ENCODE measurements at regions not wholly inside any gene's neighbourhood (a gene's known extent, or its start where the extent isn't known, plus 50 kb on each side); places are given as distances from the start of the nearest gene placed in this dataset.

DNA sequence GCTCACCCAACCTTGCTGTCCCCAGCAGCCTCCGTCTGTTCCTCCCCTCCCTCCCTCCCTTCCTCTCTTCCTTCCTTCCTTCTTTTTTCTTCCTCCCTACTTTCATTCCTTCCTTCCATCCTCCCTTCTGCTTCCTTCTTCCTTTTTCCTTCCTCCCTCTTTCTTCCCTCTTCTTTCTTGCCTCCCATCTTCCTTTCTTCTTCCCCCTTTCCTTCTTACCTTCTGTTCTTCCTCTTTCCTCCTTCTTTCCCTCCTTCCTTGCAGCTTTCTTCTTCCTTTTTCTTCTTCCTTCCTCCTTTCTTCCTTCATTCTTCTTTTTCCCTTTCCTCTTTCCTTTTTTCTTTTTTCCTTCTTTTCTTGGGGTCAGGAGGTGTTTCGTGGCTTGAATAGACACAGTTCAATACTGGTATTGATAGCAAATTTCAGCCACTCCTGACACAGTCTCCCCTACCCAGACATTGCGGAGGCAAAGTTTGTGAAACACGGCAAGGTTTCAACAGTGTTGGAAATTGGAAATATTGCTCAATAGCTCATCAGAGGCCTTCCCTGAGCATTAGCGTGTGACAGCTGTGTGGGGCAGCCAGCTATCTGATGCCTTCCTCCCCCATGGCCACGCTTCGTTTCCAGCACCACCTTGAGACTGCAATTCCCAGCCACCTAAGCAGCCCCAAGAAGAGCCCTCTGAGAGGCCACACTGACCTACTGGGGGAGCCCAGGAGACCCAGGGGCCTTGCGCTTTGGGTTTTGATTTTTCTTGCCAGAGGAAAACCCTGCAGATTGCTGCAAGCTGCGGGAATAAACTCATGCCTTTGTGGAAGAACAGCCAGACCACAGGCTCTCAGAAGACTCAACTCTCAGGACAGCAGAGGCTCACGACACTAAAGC, 82.2 kb downstream of the KLF15 start:
- no peaks in the 10 kb centered on the region for H3K9me3 Mint-ChIP-seq
- TF ChIP-seq, protein P1, sequence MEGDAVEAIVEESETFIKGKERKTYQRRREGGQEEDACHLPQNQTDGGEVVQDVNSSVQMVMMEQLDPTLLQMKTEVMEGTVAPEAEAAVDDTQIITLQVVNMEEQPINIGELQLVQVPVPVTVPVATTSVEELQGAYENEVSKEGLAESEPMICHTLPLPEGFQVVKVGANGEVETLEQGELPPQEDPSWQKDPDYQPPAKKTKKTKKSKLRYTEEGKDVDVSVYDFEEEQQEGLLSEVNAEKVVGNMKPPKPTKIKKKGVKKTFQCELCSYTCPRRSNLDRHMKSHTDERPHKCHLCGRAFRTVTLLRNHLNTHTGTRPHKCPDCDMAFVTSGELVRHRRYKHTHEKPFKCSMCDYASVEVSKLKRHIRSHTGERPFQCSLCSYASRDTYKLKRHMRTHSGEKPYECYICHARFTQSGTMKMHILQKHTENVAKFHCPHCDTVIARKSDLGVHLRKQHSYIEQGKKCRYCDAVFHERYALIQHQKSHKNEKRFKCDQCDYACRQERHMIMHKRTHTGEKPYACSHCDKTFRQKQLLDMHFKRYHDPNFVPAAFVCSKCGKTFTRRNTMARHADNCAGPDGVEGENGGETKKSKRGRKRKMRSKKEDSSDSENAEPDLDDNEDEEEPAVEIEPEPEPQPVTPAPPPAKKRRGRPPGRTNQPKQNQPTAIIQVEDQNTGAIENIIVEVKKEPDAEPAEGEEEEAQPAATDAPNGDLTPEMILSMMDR (IDR thresholded peaks at IDR 0.05): no peak
- no peak for TF ChIP-seq EZH2phosphoT487 (IDR thresholded peaks at IDR 0.05)
- no peak for TF ChIP-seq EZH2 (IDR thresholded peaks at IDR 0.05)

DNA sequence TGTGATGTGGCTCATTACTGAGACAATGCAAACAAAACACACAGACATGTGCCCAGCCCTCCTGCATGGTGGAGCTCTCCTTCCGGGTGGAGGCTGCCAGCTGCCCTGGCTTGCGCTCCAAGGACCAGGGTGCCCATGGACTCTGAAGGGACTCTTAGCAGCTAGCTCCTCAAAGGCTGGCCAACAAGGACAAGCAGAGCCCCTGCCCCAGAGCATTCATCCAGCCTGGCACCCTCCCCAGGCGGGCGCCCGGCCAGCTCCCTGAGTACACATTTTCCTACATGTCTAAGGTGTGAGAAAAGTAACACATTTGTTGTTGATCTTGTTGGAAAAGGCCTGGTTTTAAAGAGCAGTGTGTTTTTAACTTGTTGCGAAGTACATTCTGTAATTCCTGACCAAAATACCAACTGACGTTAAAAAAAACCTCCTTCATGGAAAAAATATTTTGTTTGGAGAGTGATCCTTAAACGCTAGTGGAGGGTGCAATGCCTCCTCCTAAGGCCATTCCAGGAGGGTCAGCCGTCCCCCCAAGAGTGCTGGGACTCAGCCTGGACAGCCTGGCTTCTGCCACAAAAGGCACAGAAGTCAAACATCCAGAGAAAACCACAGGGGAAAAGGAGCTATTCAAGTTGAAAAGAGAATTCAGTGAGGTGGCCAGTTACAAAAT, 86.9 kb downstream of the KLF15 start:
- Mint-ChIP-seq H3K36me3 (no peaks in the 10 kb centered on the region), H3K4me1 (peaks cover 32% of the 10 kb centered on the region), H3K9me3 (no peaks in the 10 kb centered on the region), H3K4me3 (no peak overlapping the region), H3K27ac (no peak overlapping the region), H3K27me3 (ENCODE audit: insufficient read depth, low read depth) (peaks cover 17% of the 10 kb centered on the region)
- no peak overlapping the region for H2AFZ ChIP-seq (replicated peaks)
- TF ChIP-seq EZH2phosphoT487 (IDR thresholded peaks at IDR 0.05) (no peak), EZH2 (IDR thresholded peaks at IDR 0.05) (no peak)
- TF ChIP-seq, protein P1 (IDR thresholded peaks at IDR 0.05): no peak
- no peak for DNase-seq (ENCODE audit: low spot score)
- H4K20me1 ChIP-seq (ENCODE audit: low read depth): no peaks in the 10 kb centered on the region
- no peak overlapping the region for H3K9ac ChIP-seq
- H3K27me3 ChIP-seq: peaks cover 4% of the 10 kb centered on the region
- peaks cover 21% of the 10 kb centered on the region for H3F3A ChIP-seq (ENCODE audit: low read depth)
- no peaks in the 10 kb centered on the region for H3K79me2 ChIP-seq (ENCODE audit: low read depth)
- no peak overlapping the region for H3K4me2 ChIP-seq
- H3K4me1 ChIP-seq: peaks cover 19% of the 10 kb centered on the region
- no peak overlapping the region for H3K27ac ChIP-seq
- no peak overlapping the region for H3K4me3 ChIP-seq
- H3K9me3 ChIP-seq (ENCODE audit: low read depth): no peaks in the 10 kb centered on the region
- no peaks in the 10 kb centered on the region for H3K36me3 ChIP-seq

More for the DNA sequence above, 82.2 kb downstream of the KLF15 start:
- Histone ChIP-seq H2AFZ (replicated peaks) (no peak overlapping the region), H3K9me3 (ENCODE audit: low read depth) (no peaks in the 10 kb centered on the region), H3K4me1 (peaks cover 4% of the 10 kb centered on the region), H3K36me3 (no peaks in the 10 kb centered on the region), H3K79me2 (ENCODE audit: low read depth) (no peaks in the 10 kb centered on the region), H3K27ac (no peak overlapping the region), H3K4me3 (no peak overlapping the region), H3F3A (ENCODE audit: low read depth) (no peaks in the 10 kb centered on the region), H3K4me2 (no peak overlapping the region), H4K20me1 (ENCODE audit: low read depth) (no peaks in the 10 kb centered on the region), H3K27me3 (no peaks in the 10 kb centered on the region), H3K9ac (no peak overlapping the region)
- Mint-ChIP-seq H3K27me3 (ENCODE audit: insufficient read depth, low read depth) (peaks cover 2% of the 10 kb centered on the region), H3K4me3 (no peak overlapping the region), H3K27ac (no peak overlapping the region), H3K4me1 (peaks cover 5% of the 10 kb centered on the region), H3K36me3 (no peaks in the 10 kb centered on the region)
- DNase-seq (ENCODE audit: low spot score): no peak

GRCh38 chr3:126269354-126269753, 87.9 kb downstream of the KLF15 start:
- Histone ChIP-seq H3F3A (ENCODE audit: low read depth) (peaks cover 21% of the 10 kb centered on the region), H3K36me3 (no peaks in the 10 kb centered on the region), H3K79me2 (ENCODE audit: low read depth) (no peaks in the 10 kb centered on the region), H3K9ac (no peak overlapping the region), H3K27me3 (peaks cover 4% of the 10 kb centered on the region), H3K4me1 (peaks cover 25% of the 10 kb centered on the region), H3K4me2 (no peak overlapping the region), H3K4me3 (no peak overlapping the region), H4K20me1 (ENCODE audit: low read depth) (no peaks in the 10 kb centered on the region), H3K27ac (no peak overlapping the region), H3K9me3 (ENCODE audit: low read depth) (no peaks in the 10 kb centered on the region), H2AFZ (replicated peaks) (no peak overlapping the region)
- Mint-ChIP-seq H3K4me3 (peak overlapping the region; percentile 9), H3K9me3 (no peaks in the 10 kb centered on the region), H3K27ac (no peak overlapping the region), H3K36me3 (no peaks in the 10 kb centered on the region), H3K4me1 (peaks cover 38% of the 10 kb centered on the region), H3K27me3 (ENCODE audit: insufficient read depth, low read depth) (peaks cover 16% of the 10 kb centered on the region)
- TF ChIP-seq EZH2phosphoT487 (IDR thresholded peaks at IDR 0.05): no peak
- TF ChIP-seq, protein P1 (IDR thresholded peaks at IDR 0.05): no peak
- no peak for TF ChIP-seq EZH2 (IDR thresholded peaks at IDR 0.05)
- DNase-seq (ENCODE audit: low spot score): no peak
